GM18868 (cell line): ENCODE measurements at regions not wholly inside any gene's neighbourhood (a gene's known extent, or its start where the extent isn't known, plus 50 kb on each side); places are given as distances from the start of the nearest gene placed in this dataset.
A peak's percentile ranks its signal among the peaks of the same experiment; 100 is the strongest.

Experiments used
- ATAC-seq: cut with Tn5 transposase; IDR thresholded peaks from one replicate; pipeline ENCODE4 v1.9.1; 2021; ENCODE audit warnings: mild to moderate bottlenecking, moderate library complexity; ENCODE audit not compliant: unreplicated experiment

- no peak for ATAC-seq
Observed at GRCh38 chr3:109897734-109898133, 560.4 kb upstream of the DPPA4 start.

DNA sequence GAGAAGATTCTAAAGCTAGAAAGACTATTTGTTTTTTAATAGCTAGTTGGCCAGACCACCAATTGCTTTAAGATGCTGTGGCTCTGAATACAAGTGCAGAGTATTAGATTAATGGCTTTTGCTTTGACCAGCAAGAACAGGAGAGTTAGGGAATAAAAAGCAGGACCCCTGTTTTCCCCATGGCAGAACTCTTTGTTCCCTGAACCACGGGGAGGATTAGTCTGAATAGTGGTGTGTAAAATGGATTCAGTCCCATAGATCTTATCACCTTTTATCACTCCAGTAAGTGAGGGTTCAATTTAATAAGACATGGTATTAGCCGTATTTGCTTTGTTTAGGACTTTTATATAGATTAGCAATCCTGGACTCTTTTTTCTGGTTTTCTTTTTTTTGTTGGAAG is 562.6 kb upstream of the DPPA4 start:
- no peak for ATAC-seq

DNA sequence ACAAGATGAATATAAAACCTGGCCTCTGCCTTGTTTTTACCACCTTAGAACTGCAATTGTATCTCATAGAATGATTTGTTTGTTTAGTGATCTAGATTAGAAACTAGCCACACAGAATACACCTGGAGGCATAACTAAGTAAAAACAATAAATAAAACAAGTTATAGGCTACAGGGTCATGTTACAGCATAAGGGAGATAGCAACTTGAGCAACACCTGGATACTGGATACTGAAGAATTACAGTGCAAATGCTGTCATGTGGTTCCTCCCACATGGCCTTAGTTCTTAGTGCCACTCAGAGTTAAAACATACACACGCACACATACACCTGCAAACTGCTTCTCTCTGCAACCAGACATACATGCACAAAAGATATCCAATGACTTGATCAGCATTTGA is 563.4 kb upstream of the DPPA4 start:
- no peak for ATAC-seq

GRCh38 chr3:109902549-109902948 is 565.2 kb upstream of the DPPA4 start:
- no peak for ATAC-seq

GRCh38 chr3:109903100-109903499 is 565.8 kb upstream of the DPPA4 start:
- no peak for ATAC-seq

- ATAC-seq, result no peak
Observed at GRCh38 chr3:109910772-109911171, 573.4 kb upstream of the DPPA4 start.

GRCh38 chr3:109918740-109919139 is 581.4 kb upstream of the DPPA4 start:
- peak; percentile 70 for ATAC-seq

DNA sequence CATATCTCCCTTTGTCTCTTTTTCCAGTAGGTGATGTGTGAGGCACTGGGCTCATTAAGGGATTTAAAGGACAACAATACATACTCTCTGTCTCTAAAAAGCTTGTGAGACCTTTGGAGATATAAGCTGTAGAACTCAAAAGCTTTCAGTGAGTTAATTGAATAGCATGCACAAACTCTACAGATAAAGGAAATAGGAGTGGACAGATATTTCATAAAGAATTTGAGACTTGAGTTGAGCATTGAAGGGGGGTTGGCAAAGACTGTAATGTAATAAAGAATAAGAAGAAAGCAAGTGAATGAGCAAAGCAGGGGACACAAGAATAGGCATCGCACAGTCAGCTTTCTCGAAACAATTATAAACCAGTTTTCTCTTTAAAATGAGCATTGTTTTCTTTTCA is 583.4 kb upstream of the DPPA4 start:
- no peak for ATAC-seq

DNA sequence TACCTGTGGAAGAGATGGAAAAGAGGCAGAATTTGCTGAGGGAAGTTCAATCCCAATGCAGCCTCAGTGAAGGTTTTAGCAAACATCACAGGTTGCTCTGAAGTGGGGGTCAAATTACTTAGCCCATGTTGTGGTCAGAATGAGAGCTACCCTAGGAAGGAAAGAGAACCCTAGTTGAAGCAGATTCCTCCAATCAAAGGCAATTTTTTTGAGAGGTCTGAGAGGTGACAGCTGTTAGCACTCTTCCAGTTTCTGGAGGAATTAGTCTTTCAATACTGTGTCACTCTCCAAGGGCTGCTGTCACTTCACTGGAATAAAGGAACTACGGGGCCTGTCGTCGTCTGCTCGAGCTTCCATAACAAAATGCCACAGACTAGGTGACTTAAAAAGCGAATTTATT is 584.2 kb upstream of the DPPA4 start:
- no peak for ATAC-seq

- no peak for ATAC-seq
Observed at GRCh38 chr3:109922856-109923255, 585.5 kb upstream of the DPPA4 start.

DNA sequence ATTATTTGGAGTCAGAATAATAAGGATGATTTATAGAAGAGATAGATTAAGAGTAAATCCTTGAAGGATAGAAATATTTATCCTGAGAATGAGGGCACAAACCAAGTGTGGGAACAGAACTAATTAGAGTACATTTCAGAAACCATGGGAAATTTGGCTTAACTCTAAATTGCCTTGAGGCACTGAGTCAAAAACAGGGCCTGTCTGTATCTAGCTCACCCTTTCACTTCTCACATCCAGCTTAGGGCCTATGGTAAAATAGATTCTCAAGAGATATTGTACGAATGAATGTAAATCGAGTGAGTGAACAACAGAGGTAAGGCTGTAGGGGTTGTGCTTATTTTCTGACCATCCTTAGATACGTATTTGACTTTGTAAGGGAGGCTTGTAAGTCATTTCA is 586.1 kb upstream of the DPPA4 start:
- no peak for ATAC-seq

GRCh38 chr3:109924196-109924595 is 586.9 kb upstream of the DPPA4 start:
- no peak for ATAC-seq

- ATAC-seq, result no peak
Observed at GRCh38 chr3:109926376-109926775, 589.0 kb upstream of the DPPA4 start.

DNA sequence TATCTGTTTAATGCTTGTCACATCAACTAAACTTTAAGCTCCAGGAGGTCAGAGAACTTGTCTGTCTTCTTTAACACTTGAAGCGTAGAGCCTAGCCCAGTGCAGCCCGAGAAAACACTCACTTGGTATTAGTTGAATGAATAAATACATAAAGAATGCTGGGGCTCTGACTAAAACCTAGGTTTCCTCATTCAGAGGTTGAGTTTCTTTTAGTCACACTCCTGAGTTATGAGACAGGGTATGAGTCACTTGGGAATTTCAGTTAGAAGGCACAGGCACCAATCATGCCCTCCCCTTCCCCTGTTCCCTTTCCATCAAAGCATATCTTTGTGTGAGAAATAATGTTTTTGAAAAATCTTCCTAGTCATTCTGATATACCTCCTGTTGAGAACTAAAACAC is 589.8 kb upstream of the DPPA4 start:
- ATAC-seq, result peak; percentile 79

- no peak for ATAC-seq
Observed at GRCh38 chr3:109927726-109928125, 590.4 kb upstream of the DPPA4 start.

- ATAC-seq, result no peak
Observed at GRCh38 chr3:109930582-109930981, 593.2 kb upstream of the DPPA4 start.

GRCh38 chr3:109933576-109933975 is 596.2 kb upstream of the DPPA4 start:
- no peak for ATAC-seq

- no peak for ATAC-seq
Observed at GRCh38 chr3:109939817-109940216, 602.5 kb upstream of the DPPA4 start.

DNA sequence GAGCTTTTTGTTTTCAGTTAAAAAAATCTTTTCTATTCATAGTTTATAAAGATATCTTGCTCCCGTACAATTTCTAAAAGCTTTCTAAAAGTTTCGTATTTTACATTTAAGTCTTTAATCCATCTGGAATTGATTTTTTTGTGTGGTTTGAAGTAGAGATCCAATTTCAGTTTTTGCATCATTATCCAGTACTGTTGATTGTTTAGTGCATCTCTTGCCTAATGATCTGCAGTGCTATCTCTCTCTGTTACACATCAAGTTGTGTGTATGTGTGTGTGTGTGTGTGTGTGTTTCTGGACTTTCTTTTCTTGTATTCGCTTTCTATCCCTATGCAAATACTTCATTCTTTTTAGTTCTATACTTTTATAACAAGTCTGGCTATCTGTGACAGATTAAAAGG is 605.8 kb upstream of the DPPA4 start:
- ATAC-seq, result no peak

DNA sequence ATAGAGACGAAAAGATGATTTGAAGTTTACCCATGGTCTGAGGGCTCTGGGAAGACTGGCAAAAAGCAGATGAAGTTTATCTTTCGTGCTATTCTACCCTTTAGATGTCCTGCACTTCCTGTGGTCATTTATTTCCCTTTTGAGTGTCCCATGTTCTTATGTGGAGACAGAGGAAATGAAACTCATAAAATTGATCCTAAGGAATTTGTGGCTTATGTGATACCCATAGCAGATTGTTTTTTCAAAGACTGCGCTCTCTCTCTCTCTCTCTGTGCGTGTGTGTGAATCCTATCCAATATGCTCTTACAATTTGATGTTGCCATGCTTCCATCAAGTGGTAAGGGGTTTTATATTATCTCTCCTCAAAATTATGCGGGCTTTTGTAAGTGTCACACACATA is 607.5 kb upstream of the DPPA4 start:
- ATAC-seq, result no peak

GRCh38 chr3:109952924-109953323 is 615.6 kb upstream of the DPPA4 start:
- no peak for ATAC-seq

DNA sequence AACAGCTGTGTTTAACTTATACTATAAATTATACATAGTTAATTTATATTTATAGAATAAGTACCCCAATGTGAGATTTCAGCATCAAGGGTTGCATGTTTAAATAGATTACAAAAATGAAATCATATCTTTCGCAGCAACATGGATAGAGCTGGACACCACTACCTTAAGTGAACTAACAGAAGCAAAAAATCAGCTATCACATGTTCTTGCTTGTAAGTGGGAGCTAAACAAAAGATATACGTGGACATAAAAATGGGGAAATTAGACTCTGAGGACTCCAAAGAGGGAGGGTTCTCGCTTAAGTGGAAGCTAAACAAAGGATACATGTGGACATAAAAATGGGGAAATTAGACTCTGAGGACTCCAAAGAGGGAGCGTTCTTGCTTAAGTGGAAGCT is 626.5 kb upstream of the DPPA4 start:
- ATAC-seq, result no peak

DNA sequence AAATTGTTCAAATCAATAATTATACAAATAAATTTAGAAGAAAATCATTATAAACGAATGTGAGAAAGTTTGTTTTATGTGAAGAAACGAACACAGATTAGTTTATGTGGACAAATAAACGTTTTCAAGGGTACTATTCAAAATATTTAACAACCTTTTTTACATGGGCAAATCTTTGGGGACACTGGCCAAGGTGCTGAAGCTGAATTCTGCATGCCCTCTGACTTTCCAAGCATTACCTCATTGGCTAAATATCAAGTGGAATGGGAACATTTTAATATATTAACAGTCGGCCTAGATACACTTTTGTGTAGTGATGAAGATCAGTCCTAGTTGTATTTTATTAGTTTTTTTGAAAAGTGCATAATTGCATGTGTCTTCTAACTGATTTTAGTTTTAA is 636.4 kb upstream of the DPPA4 start:
- ATAC-seq, result no peak

- ATAC-seq, result no peak
Observed at GRCh38 chr3:109977897-109978296, 640.6 kb upstream of the DPPA4 start.
